ENCODE measurements at regions not wholly inside any gene's neighbourhood (a gene's known extent, or its start where the extent isn't known, plus 50 kb on each side); places are given as distances from the start of the nearest gene placed in this dataset.

- DNase-seq (ENCODE audit: low read depth), result no peak
- TF ChIP-seq CTCF (IDR thresholded peaks at IDR 0.05; ENCODE audit: insufficient read depth, low read depth, low read length, missing control alignments), result no peak
- H3K4me3 ChIP-seq (ENCODE audit: low read depth, low read length), result no peak overlapping the region
Observed at GRCh38 chr6:134564705-134565104, 246.8 kb upstream of the SGK1 start.

DNA sequence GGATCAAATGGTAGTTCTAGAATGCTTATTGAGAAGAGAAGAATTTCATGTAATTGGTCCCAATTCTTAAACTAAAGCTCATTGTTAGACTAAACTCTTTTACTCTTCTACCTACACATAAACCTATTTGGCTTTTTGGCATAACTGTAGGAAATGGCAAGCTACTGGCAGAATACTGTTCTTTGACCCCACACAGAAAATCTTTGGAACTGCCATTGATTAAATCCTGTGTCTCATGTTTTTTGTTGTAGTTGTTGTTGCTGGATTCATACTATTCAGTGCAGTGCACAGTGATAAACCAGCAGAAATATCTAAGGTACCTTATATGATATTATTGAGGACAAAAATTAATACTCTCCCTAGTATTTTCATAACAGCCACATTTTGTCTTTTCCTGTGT lies 242.1 kb upstream of the SGK1 start:
- no peak for DNase-seq (ENCODE audit: low read depth)
- TF ChIP-seq CTCF (IDR thresholded peaks at IDR 0.05; ENCODE audit: insufficient read depth, low read depth, low read length, missing control alignments), result no peak
- H3K4me3 ChIP-seq (ENCODE audit: low read depth, low read length), result no peak overlapping the region

- no peak for TF ChIP-seq CTCF (IDR thresholded peaks at IDR 0.05; ENCODE audit: insufficient read depth, low read depth, low read length, missing control alignments)
- no peak overlapping the region for H3K4me3 ChIP-seq (ENCODE audit: low read depth, low read length)
- no peak for DNase-seq (ENCODE audit: low read depth)
Observed at GRCh38 chr6:134557509-134557908, 239.6 kb upstream of the SGK1 start.

GRCh38 chr6:134555672-134556071 lies 237.8 kb upstream of the SGK1 start:
- no peak for DNase-seq (ENCODE audit: low read depth)
- TF ChIP-seq CTCF (IDR thresholded peaks at IDR 0.05; ENCODE audit: insufficient read depth, low read depth, low read length, missing control alignments), result no peak
- H3K4me3 ChIP-seq (ENCODE audit: low read depth, low read length), result no peak overlapping the region

- TF ChIP-seq CTCF (IDR thresholded peaks at IDR 0.05; ENCODE audit: insufficient read depth, low read depth, low read length, missing control alignments), result no peak
- no peak for DNase-seq (ENCODE audit: low read depth)
Observed at GRCh38 chr6:134553936-134554335, 236.0 kb upstream of the SGK1 start.

DNA sequence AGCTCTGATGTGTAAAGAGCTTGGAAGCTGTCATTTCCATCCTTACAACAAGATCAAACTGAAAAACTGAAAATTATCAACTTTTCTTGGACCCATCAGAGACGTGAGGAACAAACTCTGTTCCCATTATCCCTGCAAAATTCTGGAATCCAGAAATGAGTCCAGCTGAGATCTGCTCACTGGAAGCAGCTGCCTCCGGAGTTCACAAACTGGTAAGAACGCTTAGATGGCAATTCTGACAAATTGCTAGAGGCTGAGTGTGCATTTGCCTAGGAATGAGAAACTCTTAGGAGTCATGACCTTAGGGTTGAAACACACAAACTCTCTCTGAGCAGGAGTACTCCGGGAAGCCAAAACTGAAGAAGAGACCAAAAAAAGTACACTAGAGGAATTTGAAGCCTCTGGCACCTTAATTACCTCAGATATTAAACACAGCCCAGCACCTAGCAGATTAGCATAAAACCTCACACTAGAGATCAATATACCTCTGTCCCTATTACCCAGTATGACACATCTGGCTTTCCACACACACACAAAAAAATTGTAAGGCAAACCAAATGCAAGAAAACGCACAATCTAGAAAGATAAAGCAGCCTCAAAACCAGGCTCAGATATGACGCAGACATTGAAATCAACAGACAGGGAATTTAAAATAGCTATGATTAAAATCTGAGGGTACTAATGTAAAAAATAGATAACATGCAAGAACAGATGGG lies 233.5 kb upstream of the SGK1 start:
- no peak overlapping the region for H3K4me3 ChIP-seq (ENCODE audit: low read depth, low read length)
- DNase-seq (ENCODE audit: low read depth), result no peak
- no peak for TF ChIP-seq CTCF (IDR thresholded peaks at IDR 0.05; ENCODE audit: insufficient read depth, low read depth, low read length, missing control alignments)

More at GRCh38 chr6:134553936-134554335, 236.0 kb upstream of the SGK1 start:
- H3K4me3 ChIP-seq (ENCODE audit: low read depth, low read length), result no peak overlapping the region

- no peak for TF ChIP-seq CTCF (IDR thresholded peaks at IDR 0.05; ENCODE audit: insufficient read depth, low read depth, low read length, missing control alignments)
- H3K4me3 ChIP-seq (ENCODE audit: low read depth, low read length), result no peak overlapping the region
- DNase-seq (ENCODE audit: low read depth), result no peak
Observed at GRCh38 chr6:134550604-134551003, 232.7 kb upstream of the SGK1 start.
